HL-60 (cell line): ENCODE measurements at regions not wholly inside any gene's neighbourhood (a gene's known extent, or its start where the extent isn't known, plus 50 kb on each side); places are given as distances from the start of the nearest gene placed in this dataset.

Experiments
- DNase-seq, 2 experiments: peaks; one replicate each; pipeline ENCODE4 v3.0.0-alpha.2; 2010 to 2020; ENCODE audit warnings: low read depth in 1 of 2, low spot score in 1 of 2
- H3K27ac ChIP-seq: fragments of 250-450 bp; sonication (Bioruptor Pico); replicated peaks from 2 replicates; pipeline ENCODE4 v1.5.1; 2020; ENCODE audit warnings: mild to moderate bottlenecking, moderate library complexity
- H3K27me3 ChIP-seq: fragments of 250-450 bp; sonication (Bioruptor Pico); 2 replicates; pipeline ENCODE4 v1.5.1; 2021; ENCODE audit warnings: mild to moderate bottlenecking, moderate library complexity; ENCODE audit not compliant: insufficient read depth, poor library complexity, severe bottlenecking
- H3K4me3 ChIP-seq: replicated peaks from 2 replicates; pipeline ENCODE4 v1.5.1; 2011; ENCODE audit warnings: mild to moderate bottlenecking, control low read depth, low read length; ENCODE audit not compliant: insufficient read depth
- CTCF ChIP-seq: IDR thresholded peaks from one replicate; pipeline ENCODE4 v1.5.1; 2011; ENCODE audit warnings: low read length, control low read depth, inconsistent platforms; ENCODE audit not compliant: insufficient read depth
- GABPA ChIP-seq: IDR thresholded peaks from 2 replicates; pipeline ENCODE4 v1.6.1; 2012; ENCODE audit warnings: low read depth
- POLR2AphosphoS5 ChIP-seq: IDR thresholded peaks from 2 replicates; pipeline ENCODE4 v1.6.1; 2012; ENCODE audit warnings: low read depth
- REST ChIP-seq: IDR thresholded peaks from 2 replicates; pipeline ENCODE4 v1.6.1; 2012; ENCODE audit warnings: low read depth; ENCODE audit not compliant: insufficient replicate concordance
- SPI1 ChIP-seq: IDR thresholded peaks from 2 replicates; pipeline ENCODE4 v1.6.1; 2012; ENCODE audit warnings: low read depth, mild to moderate bottlenecking, borderline replicate concordance

DNA sequence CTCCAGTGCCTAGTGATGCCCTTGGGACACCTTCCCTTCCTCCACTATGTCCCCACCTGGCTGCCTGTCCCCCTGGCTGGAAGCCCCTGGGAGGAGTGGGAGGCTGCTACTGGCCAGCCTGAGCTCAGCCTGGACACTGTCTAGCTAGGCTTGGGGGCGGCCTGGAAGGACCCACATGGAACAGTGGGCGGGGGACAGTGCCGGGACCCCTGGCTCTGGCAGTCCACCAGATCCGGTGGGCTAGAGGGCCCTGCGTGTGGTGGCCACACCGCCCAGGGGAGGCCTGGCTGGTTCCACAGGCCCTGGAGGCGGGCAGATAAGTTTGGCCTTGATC lies 388.0 kb upstream of the TNRC6C start:
- Histone ChIP-seq H3K27me3 (peaks cover 10% of the 10 kb centered on the region), H3K4me3 (no peak overlapping the region), H3K27ac (no peak overlapping the region)
- TF ChIP-seq CTCF (no peak), GABPA (no peak), REST (no peak), SPI1 (no peak), POLR2AphosphoS5 (no peak)
- DNase-seq = no peak

- peaks cover 10% of the 10 kb centered on the region for H3K27me3 ChIP-seq
- no peak for DNase-seq
- no peak overlapping the region for H3K4me3 ChIP-seq
- H3K27ac ChIP-seq = no peak overlapping the region
- TF ChIP-seq SPI1 (no peak), GABPA (no peak), POLR2AphosphoS5 (no peak), REST (no peak), CTCF (no peak)
These were observed 387.1 kb upstream of the TNRC6C start for GRCh38 chr17:77571155-77571981.

DNA sequence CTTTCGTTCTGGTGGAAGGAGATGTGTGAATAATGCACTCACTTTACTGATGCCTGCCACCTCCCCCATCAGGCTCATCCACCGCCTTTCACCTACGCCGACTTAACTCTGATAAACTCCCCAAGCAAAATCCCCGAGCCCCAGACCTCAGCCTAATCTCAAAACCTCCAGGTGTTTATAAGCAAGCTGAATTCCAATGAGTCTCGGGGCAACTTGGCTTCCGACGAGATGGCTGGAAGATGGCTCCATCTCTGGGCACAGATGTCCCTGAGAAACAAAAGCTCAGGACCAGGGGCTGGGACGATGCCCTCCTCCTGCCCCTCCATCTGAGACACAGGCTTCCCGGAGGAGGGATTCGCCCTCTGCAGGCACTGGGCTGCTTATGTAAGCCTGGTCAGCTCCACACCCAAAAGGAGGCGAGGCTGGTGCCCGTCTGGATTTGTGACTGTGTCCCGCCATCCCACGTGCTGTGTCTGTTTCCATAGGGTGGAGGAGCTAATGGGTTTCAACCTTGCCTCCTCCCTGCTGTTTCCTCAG lies 386.4 kb upstream of the TNRC6C start:
- no peak for DNase-seq
- no peak overlapping the region for H3K27ac ChIP-seq
- peaks cover 10% of the 10 kb centered on the region for H3K27me3 ChIP-seq
- TF ChIP-seq REST (no peak), SPI1 (no peak), CTCF (no peak), GABPA (no peak), POLR2AphosphoS5 (no peak)
- no peak overlapping the region for H3K4me3 ChIP-seq
